Peyer's patch (tissue), 4 donors: ENCODE measurements at regions not wholly inside any gene's neighbourhood (a gene's known extent, or its start where the extent isn't known, plus 50 kb on each side); places are given as distances from the start of the nearest gene placed in this dataset.

Experiments used
- DNase-seq, 3 donors: peaks; one replicate each; pipeline ENCODE4 v3.0.0-alpha.2; 2017 to 2019
- H3K27ac ChIP-seq, 4 donors: fragments of 200-600 bp; sonication (generic); one replicate each; pipeline ENCODE4 v1.5.1; 2016 to 2019
- H3K27me3 ChIP-seq, 2 donors: fragments of 200-600 bp; sonication (generic); one replicate each; pipeline ENCODE4 v1.5.1; 2019
- H3K36me3 ChIP-seq, 3 donors: fragments of 200-600 bp; sonication (generic); one replicate each; pipeline ENCODE4 v1.5.1; 2016 to 2019
- H3K4me1 ChIP-seq, 4 donors: fragments of 200-600 bp; sonication (generic); one replicate each; pipeline ENCODE4 v1.5.1; 2016 to 2019
- H3K4me3 ChIP-seq, 4 donors: fragments of 200-600 bp; sonication (generic); 1 replicate in 3 of 4; 2 replicates in 1 of 4; pipeline ENCODE4 v1.5.1; 2016 to 2019; ENCODE audit warnings: mild to moderate bottlenecking in 1 of 4
- H3K9me3 ChIP-seq, 4 donors: fragments of 200-600 bp; sonication (generic); one replicate each; pipeline ENCODE4 v1.5.1; 2016 to 2019; ENCODE audit warnings: mild to moderate bottlenecking in 1 of 4
- CTCF ChIP-seq, 6 experiments: fragments of 450-650 bp in 4 of 6; fragments of 200-600 bp in 2 of 6; sonication (generic) in 1 of 6; IDR thresholded peaks; one replicate each; pipeline ENCODE4 v1.5.1; 2017 to 2019; ENCODE audit warnings: antibody characterized with exemption in 6 of 6, mild to moderate bottlenecking in 3 of 6, moderate library complexity in 1 of 6
- POLR2A ChIP-seq, 2 donors: fragments of 450-650 bp; IDR thresholded peaks; one replicate each; pipeline ENCODE4 v1.5.1; 2017; ENCODE audit warnings: antibody characterized with exemption in 2 of 2, mild to moderate bottlenecking in 2 of 2, moderate library complexity in 2 of 2

- no peak overlapping the region for H3K27ac ChIP-seq
- H3K4me1 ChIP-seq = no peaks in the 10 kb centered on the region
- no peaks in the 10 kb centered on the region for H3K9me3 ChIP-seq
- no peaks in the 10 kb centered on the region for H3K36me3 ChIP-seq
- TF ChIP-seq POLR2A (IDR thresholded peaks at IDR 0.05) (no peak), CTCF (IDR thresholded peaks at IDR 0.05) (no peak)
- no peak overlapping the region for H3K4me3 ChIP-seq
- no peaks in the 10 kb centered on the region for H3K27me3 ChIP-seq
- no peak for DNase-seq
Measured at GRCh38 chr10:25117757-25118156, 57.0 kb upstream of the GPR158 start.

GRCh38 chr10:25120188-25120587 is 54.6 kb upstream of the GPR158 start:
- Histone ChIP-seq H3K4me1 (no peaks in the 10 kb centered on the region), H3K9me3 (no peaks in the 10 kb centered on the region), H3K27me3 (no peaks in the 10 kb centered on the region), H3K4me3 (no peak overlapping the region), H3K27ac (no peak overlapping the region), H3K36me3 (no peaks in the 10 kb centered on the region)
- DNase-seq = no peak
- no peak for TF ChIP-seq POLR2A (IDR thresholded peaks at IDR 0.05)
- no peak for TF ChIP-seq CTCF (IDR thresholded peaks at IDR 0.05)
